ENCODE measurements at regions not wholly inside any gene's neighbourhood (a gene's known extent, or its start where the extent isn't known, plus 50 kb on each side); places are given as distances from the start of the nearest gene placed in this dataset.
"Not testable (repeated sequence)": the region's sequence is repeated elsewhere in the genome, so short reads cannot be mapped to it uniquely, and the experiment has no call there.

GRCh38 chr4:128758314-128758922, 51.1 kb upstream of the JADE1 start:
- DNase-seq: no peak

GRCh38 chr4:128757712-128758111, 51.8 kb upstream of the JADE1 start:
- no peak for DNase-seq

GRCh38 chr4:128751354-128751753, 58.1 kb upstream of the JADE1 start:
- no peak for DNase-seq

DNA sequence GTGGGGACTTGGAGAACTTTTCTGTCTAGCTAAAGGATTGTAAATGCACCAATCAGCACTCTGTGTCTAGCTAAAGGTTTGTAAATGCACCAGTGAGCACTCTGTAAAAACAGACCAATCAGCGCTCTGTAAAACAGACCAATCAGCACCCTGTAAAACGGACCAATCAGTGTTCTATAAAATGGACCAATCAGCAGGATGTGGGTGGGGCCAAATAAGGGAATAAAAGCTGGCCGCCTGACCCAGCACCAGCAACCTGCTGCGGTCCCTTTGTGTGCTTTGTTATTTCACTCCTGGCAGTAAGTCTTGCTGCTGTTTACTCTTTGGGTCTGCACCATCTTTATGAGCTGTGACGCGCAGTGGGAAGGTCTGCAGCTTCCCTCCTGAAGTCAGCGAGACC, 67.8 kb upstream of the JADE1 start:
- not testable (repeated sequence) for DNase-seq

DNA sequence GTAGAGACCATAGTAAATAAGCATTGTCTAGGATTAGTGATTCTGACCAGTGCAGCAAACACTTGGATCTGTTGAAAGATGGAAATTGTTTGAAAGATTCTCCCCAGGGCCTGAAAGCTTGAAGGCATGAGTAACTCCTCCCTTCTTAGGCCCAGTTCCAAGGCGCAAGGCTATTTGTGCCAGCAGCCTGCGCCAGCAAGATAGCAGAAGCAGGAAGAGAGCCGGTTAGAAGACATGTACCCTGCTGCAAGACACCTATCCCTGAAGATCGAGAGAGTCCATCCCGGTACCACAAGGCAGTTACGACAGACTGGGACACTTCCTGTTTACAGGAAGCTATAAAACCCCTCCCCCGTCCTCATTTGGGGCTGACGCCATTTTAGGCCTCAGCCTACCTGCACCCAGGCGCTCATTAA, 72.4 kb upstream of the JADE1 start:
- no peak for DNase-seq

- DNase-seq: no peak
Observed at GRCh38 chr4:128735714-128736113, 73.8 kb upstream of the JADE1 start.

DNA sequence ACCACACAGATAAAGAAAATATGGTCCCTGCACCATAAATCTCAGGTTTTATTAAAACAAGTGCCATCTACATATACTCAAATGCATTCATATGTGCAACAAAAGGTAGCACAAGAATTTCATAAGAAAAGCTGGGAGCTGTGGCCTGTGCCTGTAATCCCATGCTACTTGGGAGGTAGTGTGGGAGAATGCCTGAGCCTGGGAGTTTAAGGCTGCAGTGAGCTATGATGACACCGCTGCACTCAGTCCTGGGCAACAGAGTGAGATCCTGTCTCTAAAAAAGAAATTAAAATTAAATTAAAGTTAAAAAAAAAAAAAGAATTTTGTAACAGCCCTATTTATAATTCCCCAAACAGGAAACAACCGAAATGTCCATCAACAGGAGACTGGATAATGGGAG, 81.3 kb upstream of the JADE1 start:
- DNase-seq: no peak

DNA sequence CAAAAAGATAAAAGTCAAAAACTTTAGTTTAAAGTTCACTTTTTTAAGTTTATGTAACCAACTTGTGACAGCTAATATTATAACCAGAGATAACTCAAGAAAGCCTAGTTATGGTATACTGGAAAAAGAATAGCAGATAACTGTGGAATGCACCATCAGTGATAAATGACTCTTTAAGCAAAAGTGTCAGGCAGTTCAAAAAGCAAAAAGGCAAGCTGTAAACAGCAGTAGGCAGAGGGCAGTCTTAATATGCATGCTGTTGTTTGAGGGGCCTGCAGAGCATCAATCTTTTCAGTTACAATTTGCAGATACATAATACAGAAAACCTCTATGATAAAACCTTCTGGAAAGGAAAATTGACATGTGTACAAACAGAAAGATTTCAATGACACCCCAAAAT, 81.8 kb upstream of the JADE1 start:
- no peak for DNase-seq

- no peak for DNase-seq
Observed at GRCh38 chr4:128725405-128726055, 84.0 kb upstream of the JADE1 start.

DNA sequence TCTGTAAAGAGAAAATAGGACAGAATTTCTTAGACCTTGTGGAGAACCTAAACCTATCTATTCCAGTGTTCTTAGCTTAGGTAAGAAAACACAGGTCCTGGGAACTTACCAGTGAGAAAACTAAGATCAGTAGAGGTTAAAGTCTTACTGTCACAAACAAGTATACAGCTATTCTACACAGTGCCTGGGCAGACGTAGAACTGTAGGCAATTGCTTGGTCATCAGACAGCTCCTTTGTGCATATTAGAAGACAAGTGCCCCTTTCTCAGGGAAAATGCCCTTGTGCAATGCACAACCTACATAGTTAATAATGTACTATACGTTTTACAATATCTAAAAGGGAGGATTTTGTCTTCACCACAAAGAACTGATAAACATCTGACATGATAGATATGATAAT, 86.6 kb upstream of the JADE1 start:
- DNase-seq: no peak

GRCh38 chr4:128721896-128722295, 87.6 kb upstream of the JADE1 start:
- DNase-seq: no peak

- DNase-seq: no peak
Observed at GRCh38 chr4:128720270-128720669, 89.2 kb upstream of the JADE1 start.

- DNase-seq: no peak
Observed at GRCh38 chr4:128718768-128719167, 90.7 kb upstream of the JADE1 start.

DNA sequence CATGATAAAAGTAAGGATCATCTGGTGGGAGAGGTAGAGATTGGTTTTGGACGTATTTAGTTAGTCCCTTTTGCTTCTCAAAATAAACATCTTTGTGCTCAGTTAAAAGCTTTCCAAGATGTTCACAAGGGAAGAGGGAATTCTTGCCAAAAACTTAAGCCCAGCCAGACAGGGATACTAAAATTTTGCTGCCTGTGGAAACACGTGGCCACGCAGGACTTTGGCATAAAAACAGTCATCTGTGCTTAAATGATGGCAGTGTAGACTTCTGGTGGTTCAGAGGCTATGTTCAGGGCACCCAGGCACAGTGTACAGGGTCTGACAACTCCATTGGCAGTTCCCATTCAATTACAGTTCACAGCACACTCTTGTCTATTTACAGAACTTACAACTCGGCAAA, 93.2 kb upstream of the JADE1 start:
- DNase-seq: no peak

DNA sequence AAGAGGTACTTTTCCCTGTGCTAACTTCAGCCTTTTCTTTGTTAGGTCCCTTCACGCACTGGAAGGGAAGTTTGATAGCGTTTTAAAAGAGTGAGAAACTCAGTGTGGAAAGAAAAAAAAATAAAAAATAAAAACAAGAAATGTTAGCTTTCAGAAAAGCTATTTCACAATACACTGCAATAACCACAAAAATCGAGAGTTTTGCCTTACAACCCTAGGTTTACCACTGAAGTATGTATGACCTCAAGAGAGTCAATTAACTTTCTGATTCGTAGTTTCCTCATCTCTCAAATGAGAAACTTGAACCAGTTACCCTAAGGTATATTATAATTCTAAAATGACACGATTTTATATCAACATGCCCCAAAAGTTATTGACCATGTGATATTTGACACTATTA, 93.9 kb upstream of the JADE1 start:
- DNase-seq: no peak

- no peak for DNase-seq
Observed at GRCh38 chr4:128711361-128711760, 98.1 kb upstream of the JADE1 start.

GRCh38 chr4:128709268-128709667, 100.2 kb upstream of the JADE1 start:
- no peak for DNase-seq

DNA sequence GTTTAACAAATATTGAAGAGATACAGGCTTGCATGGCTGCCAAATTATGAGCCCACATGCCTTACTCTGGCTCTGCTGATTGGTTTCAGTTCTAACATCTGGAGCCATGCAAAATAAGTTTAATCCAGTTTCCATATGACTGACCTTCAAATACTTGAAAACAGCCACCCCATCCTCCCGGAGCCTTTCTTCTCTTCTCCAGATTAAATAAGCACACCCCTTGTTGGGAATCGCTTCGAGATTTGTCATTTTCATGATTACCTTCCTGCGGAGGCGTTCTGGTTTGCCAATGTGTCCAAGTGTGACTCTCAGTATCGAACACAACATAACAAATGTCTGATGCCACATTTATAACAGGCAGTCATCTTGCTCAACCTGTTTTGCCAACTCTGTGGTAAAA, 101.6 kb upstream of the JADE1 start:
- no peak for DNase-seq

GRCh38 chr4:128703948-128704347, 105.6 kb upstream of the JADE1 start:
- DNase-seq: no peak

DNA sequence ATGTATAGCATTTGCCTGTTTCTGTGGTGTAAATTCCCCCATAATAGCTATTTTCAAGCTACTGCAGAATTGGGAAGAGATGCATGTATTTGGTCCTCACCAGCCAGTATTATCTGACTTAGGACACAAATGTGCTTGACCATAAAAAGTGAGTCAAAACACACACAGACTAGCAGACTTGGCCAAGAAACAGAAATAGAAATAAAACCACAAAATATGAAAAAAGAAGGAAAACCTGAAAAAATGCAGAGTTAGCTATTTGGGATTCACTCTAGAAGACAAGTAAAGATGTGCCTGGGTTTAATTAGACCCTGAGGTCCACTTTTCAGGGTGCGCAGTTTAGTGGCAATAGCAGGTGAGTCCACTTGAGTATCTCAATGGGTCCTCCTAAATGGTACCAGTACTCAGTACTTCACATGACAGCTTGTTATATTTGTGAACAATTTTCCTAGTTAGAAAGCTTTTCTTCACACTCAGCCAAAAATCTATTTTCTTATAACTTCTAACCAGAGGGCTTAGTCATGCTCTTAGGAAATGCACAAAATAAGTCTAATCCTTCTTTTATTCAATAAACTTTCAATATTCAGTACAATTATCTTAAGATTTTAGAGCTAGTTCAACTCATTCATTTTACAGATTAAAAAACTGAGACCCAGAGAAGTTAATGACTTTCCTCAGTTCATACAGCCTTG, 108.7 kb upstream of the JADE1 start:
- no peak for DNase-seq

- no peak for DNase-seq
Observed at GRCh38 chr4:128698386-128698785, 111.1 kb upstream of the JADE1 start.

DNA sequence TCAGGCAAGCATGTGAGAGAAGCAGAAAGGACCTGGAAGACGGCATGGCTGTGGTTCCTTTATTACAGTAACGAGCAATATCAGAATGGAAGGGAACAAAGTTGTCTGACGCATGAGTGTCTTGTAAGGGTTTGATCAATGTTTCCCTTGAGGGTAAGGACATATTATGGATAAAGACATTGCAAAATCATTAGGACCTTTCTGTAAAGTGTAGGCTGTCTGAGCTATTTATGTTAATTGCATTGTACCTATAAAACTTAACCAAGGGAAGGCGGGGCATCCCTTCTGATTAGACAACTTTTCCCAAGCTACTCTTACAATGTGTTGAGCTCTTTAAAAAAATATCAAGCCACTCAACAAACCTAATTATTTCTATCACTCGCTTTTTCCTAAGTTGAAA, 112.2 kb upstream of the JADE1 start:
- no peak for DNase-seq

DNA sequence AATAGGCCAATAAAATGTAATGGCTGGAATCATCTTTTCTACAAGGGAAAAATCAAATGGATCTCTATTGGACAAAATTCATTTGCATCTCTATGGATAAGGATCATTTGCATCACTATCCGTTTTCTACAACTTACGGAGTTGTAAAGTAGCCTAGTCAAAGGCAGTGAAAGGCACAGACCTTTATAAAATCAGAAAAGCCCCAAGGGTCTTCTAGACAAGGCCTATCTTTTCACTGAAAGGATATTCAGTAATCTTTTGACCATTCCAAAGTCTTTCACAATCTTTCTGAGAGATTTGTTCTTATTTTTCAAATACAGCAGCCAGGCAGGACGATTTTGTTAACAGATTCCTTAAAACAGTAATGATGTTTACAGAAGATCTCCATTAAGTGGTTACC, 119.5 kb upstream of the JADE1 start:
- no peak for DNase-seq

- no peak for DNase-seq
Observed at GRCh38 chr4:128688846-128689437, 120.6 kb upstream of the JADE1 start.

Data from effector CD4-positive, alpha-beta T cell (primary cell).